Natural killer cell (primary cell): ENCODE measurements at regions not wholly inside any gene's neighbourhood (a gene's known extent, or its start where the extent isn't known, plus 50 kb on each side); places are given as distances from the start of the nearest gene placed in this dataset.

Source experiments
- ATAC-seq, 3 donors: fragments of 150-1000 bp in 2 of 3; fragments of 200-7000 bp in 1 of 3; cut with Tn5 transposase; 1 replicate in 1 of 3; 2 replicates in 2 of 3; pipeline ENCODE4 v1.10.0; 2021; ENCODE audit warnings: mild to moderate bottlenecking in 2 of 3, moderate library complexity in 2 of 3
- DNase-seq, 2 donors: peaks; one replicate each; pipeline versions ENCODE4 v3.0.0 to v3.0.0-alpha.2; 2013 to 2021; ENCODE audit warnings: mixed read lengths in 1 of 2
- H3K27ac ChIP-seq: one replicate; pipeline ENCODE4 v1.5.1; 2013; ENCODE audit warnings: mild to moderate bottlenecking, low read length
- H3K27me3 ChIP-seq: one replicate; pipeline ENCODE4 v1.6.1; 2013; ENCODE audit warnings: low read length; ENCODE audit not compliant: control insufficient read depth, insufficient read depth
- H3K36me3 ChIP-seq: one replicate; pipeline ENCODE4 v1.6.1; 2013; ENCODE audit warnings: low read length; ENCODE audit not compliant: control insufficient read depth, insufficient read depth
- H3K4me1 ChIP-seq: one replicate; pipeline ENCODE4 v1.6.1; 2013; ENCODE audit warnings: low read length; ENCODE audit not compliant: control insufficient read depth, insufficient read depth
- H3K4me3 ChIP-seq: one replicate; pipeline ENCODE4 v1.5.1; 2013; ENCODE audit warnings: low read length
- H3K9me3 ChIP-seq: one replicate; pipeline ENCODE4 v1.6.1; 2013; ENCODE audit warnings: low read length; ENCODE audit not compliant: control insufficient read depth, insufficient read depth
- H3K27ac Mint-ChIP-seq, 2 donors: one replicate each; pipeline ENCODE4 v1.8.0; 2022; ENCODE audit warnings: mild to moderate bottlenecking in 2 of 2, mixed read lengths in 2 of 2, moderate library complexity in 1 of 2
- H3K27me3 Mint-ChIP-seq, 2 donors: one replicate each; pipeline ENCODE4 v1.8.0; 2022; ENCODE audit warnings: low read depth in 2 of 2, mixed read lengths in 2 of 2
- H3K36me3 Mint-ChIP-seq: one replicate; pipeline ENCODE4 v1.8.0; 2022; ENCODE audit warnings: mixed read lengths
- H3K4me1 Mint-ChIP-seq, 2 donors: one replicate each; pipeline ENCODE4 v1.8.0; 2022; ENCODE audit warnings: mixed read lengths in 2 of 2
- H3K4me3 Mint-ChIP-seq: one replicate; pipeline ENCODE4 v1.8.0; 2022; ENCODE audit warnings: mild to moderate bottlenecking, moderate library complexity, mixed read lengths
- H3K9me3 Mint-ChIP-seq, 2 donors: one replicate each; pipeline ENCODE4 v1.8.0; 2022; ENCODE audit warnings: mixed read lengths in 2 of 2
- WGBS: methylation state at CpG from one replicate; pipeline ENCODE4 v1.1.7; 2013; ENCODE audit warnings: missing lambda C conversion rate; ENCODE audit not compliant: insufficient coverage; 5-methylcytosine and 5-hydroxymethylcytosine counted together
- intact Hi-C: fragments of 100-400 bp; cut with micrococcal nuclease; formaldehyde crosslinking; loops from one replicate; pipeline ENCODE4 v1.14.2; 2022
- TF ChIP-seq, protein P1 (sequence below): fragments of 200-600 bp; IDR thresholded peaks from one replicate; pipeline ENCODE4 v1.8.0; 2022; ENCODE audit warnings: antibody characterized with exemption

DNA sequence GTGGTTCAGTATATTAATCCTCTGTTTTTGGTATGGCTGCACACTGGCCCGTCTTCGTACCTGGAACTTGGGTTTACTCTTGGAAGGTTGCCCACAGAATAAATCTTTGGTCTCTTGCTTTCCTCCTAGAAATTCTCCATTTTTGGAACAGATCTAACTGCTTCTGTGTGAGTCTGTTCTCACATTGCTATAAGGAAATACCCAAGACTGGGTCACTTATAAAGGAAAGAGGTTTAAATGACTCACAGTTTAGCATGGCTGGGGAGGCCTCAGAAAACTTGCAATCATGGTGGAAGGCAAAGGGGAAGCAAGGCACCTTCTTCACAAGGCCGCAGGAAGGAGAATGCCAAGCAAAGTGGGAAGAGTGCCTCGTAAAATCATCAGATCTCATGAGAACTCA, 407.8 kb upstream of the PDE3A start:
- DNase-seq = no peak
- Mint-ChIP-seq H3K4me1 (no peaks in the 10 kb centered on the region), H3K27me3 (no peaks in the 10 kb centered on the region), H3K27ac (no peak overlapping the region), H3K4me3 (no peak overlapping the region), H3K9me3 (no peaks in the 10 kb centered on the region), H3K36me3 (no peaks in the 10 kb centered on the region)
- H3K36me3 ChIP-seq = no peaks in the 10 kb centered on the region
- no peak for ATAC-seq
- H3K27me3 ChIP-seq = no peaks in the 10 kb centered on the region
- H3K9me3 ChIP-seq = no peaks in the 10 kb centered on the region
- intact Hi-C loops = no loop called here
- H3K27ac ChIP-seq = no peak overlapping the region
- H3K4me1 ChIP-seq = no peaks in the 10 kb centered on the region
- WGBS = 98% methylated on average over 4 of the region's 4 CpGs
- no peak overlapping the region for H3K4me3 ChIP-seq
- TF ChIP-seq, protein P1, sequence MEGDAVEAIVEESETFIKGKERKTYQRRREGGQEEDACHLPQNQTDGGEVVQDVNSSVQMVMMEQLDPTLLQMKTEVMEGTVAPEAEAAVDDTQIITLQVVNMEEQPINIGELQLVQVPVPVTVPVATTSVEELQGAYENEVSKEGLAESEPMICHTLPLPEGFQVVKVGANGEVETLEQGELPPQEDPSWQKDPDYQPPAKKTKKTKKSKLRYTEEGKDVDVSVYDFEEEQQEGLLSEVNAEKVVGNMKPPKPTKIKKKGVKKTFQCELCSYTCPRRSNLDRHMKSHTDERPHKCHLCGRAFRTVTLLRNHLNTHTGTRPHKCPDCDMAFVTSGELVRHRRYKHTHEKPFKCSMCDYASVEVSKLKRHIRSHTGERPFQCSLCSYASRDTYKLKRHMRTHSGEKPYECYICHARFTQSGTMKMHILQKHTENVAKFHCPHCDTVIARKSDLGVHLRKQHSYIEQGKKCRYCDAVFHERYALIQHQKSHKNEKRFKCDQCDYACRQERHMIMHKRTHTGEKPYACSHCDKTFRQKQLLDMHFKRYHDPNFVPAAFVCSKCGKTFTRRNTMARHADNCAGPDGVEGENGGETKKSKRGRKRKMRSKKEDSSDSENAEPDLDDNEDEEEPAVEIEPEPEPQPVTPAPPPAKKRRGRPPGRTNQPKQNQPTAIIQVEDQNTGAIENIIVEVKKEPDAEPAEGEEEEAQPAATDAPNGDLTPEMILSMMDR = no peak

DNA sequence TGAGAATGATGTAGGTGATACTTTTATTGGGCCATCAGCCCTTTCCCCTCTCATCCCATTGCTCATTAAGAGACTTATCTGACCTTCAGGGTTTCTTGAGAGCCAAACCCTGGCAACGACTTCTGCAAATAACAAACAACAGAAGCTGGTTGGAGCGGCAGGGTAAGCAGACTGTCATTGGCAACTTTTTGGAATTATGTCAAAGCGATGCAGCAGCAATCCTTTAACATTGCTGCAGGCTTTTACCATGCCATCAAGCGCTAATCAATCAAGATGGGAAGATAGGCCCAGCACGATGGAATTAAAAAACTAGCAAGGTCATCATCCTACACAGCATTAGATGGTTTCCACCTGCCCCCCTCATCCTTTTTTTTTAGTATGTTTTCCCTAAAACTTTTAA, 406.1 kb upstream of the PDE3A start:
- Mint-ChIP-seq H3K4me3 (no peak overlapping the region), H3K27me3 (no peaks in the 10 kb centered on the region), H3K27ac (no peak overlapping the region), H3K4me1 (no peaks in the 10 kb centered on the region), H3K36me3 (no peaks in the 10 kb centered on the region), H3K9me3 (no peaks in the 10 kb centered on the region)
- ATAC-seq = no peak
- H3K9me3 ChIP-seq = no peaks in the 10 kb centered on the region
- intact Hi-C loops = no loop called here
- H3K4me3 ChIP-seq = no peak overlapping the region
- H3K4me1 ChIP-seq = no peaks in the 10 kb centered on the region
- TF ChIP-seq, protein P1 = no peak
- no peak overlapping the region for H3K27ac ChIP-seq
- H3K36me3 ChIP-seq = no peaks in the 10 kb centered on the region
- H3K27me3 ChIP-seq = no peaks in the 10 kb centered on the region
- DNase-seq = no peak
- WGBS = 66% methylated on average over 5 of the region's 5 CpGs

DNA sequence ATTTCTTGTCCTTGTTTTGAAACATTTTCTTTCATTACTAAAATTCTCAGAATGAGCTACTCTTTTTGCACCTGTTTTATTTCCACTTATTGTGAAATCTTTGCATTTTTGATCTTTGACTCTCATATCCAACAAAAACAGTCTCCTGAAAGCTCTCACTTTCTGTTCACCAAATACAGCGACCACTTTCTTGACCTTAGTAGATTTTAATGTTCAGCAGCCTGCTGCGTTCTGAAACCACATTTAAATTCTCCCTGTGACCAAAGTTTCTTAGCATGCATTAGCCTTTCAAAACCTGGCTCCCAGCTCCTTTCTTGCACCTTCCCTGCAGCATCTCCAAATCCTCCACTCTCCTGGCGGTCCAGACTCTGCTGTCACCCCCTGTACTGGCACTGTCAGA, 404.4 kb upstream of the PDE3A start:
- TF ChIP-seq, protein P1 = no peak
- Mint-ChIP-seq H3K9me3 (no peaks in the 10 kb centered on the region), H3K4me1 (no peaks in the 10 kb centered on the region), H3K4me3 (no peak overlapping the region), H3K27ac (no peak overlapping the region), H3K36me3 (no peaks in the 10 kb centered on the region), H3K27me3 (no peaks in the 10 kb centered on the region)
- H3K36me3 ChIP-seq = no peaks in the 10 kb centered on the region
- H3K9me3 ChIP-seq = no peaks in the 10 kb centered on the region
- WGBS = 84% methylated on average over 3 of the region's 3 CpGs
- H3K4me3 ChIP-seq = no peak overlapping the region
- intact Hi-C loops = no loop called here
- no peak overlapping the region for H3K27ac ChIP-seq
- no peaks in the 10 kb centered on the region for H3K27me3 ChIP-seq
- no peaks in the 10 kb centered on the region for H3K4me1 ChIP-seq
- no peak for DNase-seq
- no peak for ATAC-seq

DNA sequence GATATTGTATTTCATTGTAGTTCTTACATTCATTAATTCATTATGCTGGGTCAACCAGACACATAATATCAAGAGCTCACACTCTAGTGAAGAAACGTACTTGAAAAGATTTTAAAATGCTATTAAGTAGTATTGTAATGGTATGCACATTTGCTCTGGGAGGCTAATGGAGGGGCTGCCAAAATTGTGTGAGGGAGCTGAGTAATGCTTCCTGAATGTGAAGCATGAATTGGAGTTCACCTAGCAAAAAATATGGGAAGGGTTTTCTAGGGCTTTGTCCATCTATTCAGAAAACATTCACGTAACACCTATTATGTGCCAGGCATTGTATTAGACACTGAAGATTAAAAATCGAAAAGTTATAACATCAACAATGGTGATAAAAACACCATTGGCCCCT, 403.8 kb upstream of the PDE3A start:
- no peaks in the 10 kb centered on the region for H3K27me3 ChIP-seq
- H3K36me3 Mint-ChIP-seq = no peaks in the 10 kb centered on the region
- H3K27me3 Mint-ChIP-seq = no peaks in the 10 kb centered on the region
- H3K9me3 ChIP-seq = no peaks in the 10 kb centered on the region
- no peaks in the 10 kb centered on the region for H3K9me3 Mint-ChIP-seq
- TF ChIP-seq, protein P1 = no peak
- H3K4me3 ChIP-seq = no peak overlapping the region
- no peaks in the 10 kb centered on the region for H3K4me1 Mint-ChIP-seq
- DNase-seq (no peak), ATAC-seq (no peak)
- H3K36me3 ChIP-seq = no peaks in the 10 kb centered on the region
- H3K4me3 Mint-ChIP-seq = no peak overlapping the region
- H3K4me1 ChIP-seq = no peaks in the 10 kb centered on the region
- WGBS = 68% methylated on average over 3 of the region's 3 CpGs
- no peak overlapping the region for H3K27ac ChIP-seq
- no peak overlapping the region for H3K27ac Mint-ChIP-seq
- intact Hi-C loops = no loop called here
